ENCODE measurements at regions not wholly inside any gene's neighbourhood (a gene's known extent, or its start where the extent isn't known, plus 50 kb on each side); places are given as distances from the start of the nearest gene placed in this dataset.

DNA sequence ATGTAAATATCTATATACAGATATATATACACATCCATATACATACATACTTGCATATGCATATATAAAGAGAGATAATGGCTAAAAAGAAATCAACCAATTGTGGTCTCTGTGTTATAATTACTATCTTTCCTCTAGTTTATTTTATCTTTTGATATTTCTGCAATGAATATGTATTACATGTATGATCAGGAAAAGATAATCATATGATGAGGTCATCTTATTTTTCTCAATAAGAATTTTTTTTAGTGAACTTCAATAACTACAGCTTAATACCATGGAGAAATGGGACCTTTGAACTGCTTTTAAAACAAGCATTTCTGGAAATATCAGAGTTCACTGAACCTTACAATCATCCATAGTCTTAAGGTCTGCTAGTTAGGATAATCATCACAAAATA, 158.0 kb downstream of the HNRNPD start:
- Histone ChIP-seq H3K4me3 (ENCODE audit: low read length) (no peak overlapping the region), H3K27me3 (ENCODE audit: control insufficient read depth, insufficient read depth, low read length) (no peaks in the 10 kb centered on the region), H3K4me2 (ENCODE audit: low read length) (no peak overlapping the region)

DNA sequence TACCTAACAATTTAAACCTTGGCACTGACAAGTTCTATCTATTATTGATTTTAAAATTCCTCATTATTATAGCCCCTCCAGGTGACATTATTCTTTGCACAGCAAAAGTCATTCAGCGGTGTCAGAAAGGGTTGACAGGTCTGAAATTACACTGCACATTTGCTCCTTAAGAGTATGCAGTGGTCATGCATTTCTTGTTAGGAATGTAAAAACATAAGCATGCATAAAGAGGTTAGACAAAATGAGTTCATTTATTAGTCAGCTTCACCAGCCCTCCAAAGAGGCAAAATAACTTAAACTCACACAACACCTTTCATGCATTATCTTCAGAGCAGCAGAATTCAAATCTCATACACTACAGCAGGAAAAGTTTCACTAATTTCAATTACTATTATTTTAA, 158.8 kb downstream of the HNRNPD start:
- Histone ChIP-seq H3K9me3 (replicated peaks; ENCODE audit: low read length) (no peaks in the 10 kb centered on the region), H3K4me3 (ENCODE audit: low read length) (no peak overlapping the region), H3K36me3 (ENCODE audit: insufficient read depth, low read length) (no peaks in the 10 kb centered on the region), H3K9ac (ENCODE audit: low read depth, low read length) (no peak overlapping the region), H3K27me3 (ENCODE audit: control insufficient read depth, insufficient read depth, low read length) (no peaks in the 10 kb centered on the region), H3K4me2 (ENCODE audit: low read length) (no peak overlapping the region), H3K4me1 (ENCODE audit: control insufficient read depth, insufficient read depth, low read length) (no peaks in the 10 kb centered on the region)

More for the DNA sequence above, 158.0 kb downstream of the HNRNPD start:
- Histone ChIP-seq H3K4me1 (ENCODE audit: control insufficient read depth, insufficient read depth, low read length) (no peaks in the 10 kb centered on the region), H3K9ac (ENCODE audit: low read depth, low read length) (no peak overlapping the region), H3K9me3 (replicated peaks; ENCODE audit: low read length) (no peaks in the 10 kb centered on the region), H3K36me3 (ENCODE audit: insufficient read depth, low read length) (no peaks in the 10 kb centered on the region)

DNA sequence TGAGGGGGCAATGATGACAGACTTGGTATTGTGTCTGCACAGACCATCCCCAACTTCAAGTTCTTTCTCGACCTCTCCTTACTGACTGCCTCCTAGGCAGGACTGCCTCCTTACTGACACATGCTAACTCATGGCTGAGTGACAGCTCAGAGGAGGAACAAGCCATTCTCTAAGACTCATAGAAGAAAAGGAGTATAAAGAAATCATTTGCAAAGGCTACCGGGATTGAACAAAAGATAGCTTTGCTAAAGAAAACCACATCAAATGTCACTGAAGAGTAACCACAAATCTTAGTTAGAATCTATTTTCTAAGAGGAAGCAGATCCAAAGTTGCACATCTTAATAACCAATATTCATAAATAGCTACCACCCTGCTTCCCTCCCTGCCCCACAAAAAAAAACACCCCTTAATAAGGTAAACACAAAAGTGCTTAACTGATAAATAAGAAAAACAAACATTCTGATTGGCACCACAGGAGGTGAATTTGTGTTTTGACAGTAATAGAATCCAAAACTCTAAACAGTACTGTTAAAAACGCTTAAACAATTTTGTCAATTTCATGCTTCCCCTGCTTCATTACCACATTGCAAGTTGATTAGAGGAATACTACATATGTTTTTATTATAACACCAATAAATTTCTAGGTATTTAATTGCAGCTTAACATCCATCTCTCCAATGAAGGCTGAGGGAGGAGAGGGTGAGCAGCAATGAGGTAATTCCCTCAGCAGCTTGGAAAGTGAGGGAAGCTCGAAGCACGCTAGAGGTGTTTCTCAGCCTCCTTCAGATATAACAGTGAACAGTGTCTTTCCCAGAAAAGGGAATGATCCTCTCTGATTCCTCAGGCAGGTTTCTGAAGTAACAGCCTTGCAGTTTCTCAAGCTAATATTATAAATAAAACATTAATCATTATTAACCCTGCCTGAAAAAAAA, 160.0 kb downstream of the HNRNPD start:
- Histone ChIP-seq H3K4me1 (ENCODE audit: control insufficient read depth, insufficient read depth, low read length) (no peaks in the 10 kb centered on the region), H3K36me3 (ENCODE audit: insufficient read depth, low read length) (no peaks in the 10 kb centered on the region), H3K9ac (ENCODE audit: low read depth, low read length) (no peak overlapping the region), H3K9me3 (replicated peaks; ENCODE audit: low read length) (no peaks in the 10 kb centered on the region), H3K27me3 (ENCODE audit: control insufficient read depth, insufficient read depth, low read length) (no peaks in the 10 kb centered on the region), H3K4me3 (ENCODE audit: low read length) (no peak overlapping the region), H3K4me2 (ENCODE audit: low read length) (no peak overlapping the region)

DNA sequence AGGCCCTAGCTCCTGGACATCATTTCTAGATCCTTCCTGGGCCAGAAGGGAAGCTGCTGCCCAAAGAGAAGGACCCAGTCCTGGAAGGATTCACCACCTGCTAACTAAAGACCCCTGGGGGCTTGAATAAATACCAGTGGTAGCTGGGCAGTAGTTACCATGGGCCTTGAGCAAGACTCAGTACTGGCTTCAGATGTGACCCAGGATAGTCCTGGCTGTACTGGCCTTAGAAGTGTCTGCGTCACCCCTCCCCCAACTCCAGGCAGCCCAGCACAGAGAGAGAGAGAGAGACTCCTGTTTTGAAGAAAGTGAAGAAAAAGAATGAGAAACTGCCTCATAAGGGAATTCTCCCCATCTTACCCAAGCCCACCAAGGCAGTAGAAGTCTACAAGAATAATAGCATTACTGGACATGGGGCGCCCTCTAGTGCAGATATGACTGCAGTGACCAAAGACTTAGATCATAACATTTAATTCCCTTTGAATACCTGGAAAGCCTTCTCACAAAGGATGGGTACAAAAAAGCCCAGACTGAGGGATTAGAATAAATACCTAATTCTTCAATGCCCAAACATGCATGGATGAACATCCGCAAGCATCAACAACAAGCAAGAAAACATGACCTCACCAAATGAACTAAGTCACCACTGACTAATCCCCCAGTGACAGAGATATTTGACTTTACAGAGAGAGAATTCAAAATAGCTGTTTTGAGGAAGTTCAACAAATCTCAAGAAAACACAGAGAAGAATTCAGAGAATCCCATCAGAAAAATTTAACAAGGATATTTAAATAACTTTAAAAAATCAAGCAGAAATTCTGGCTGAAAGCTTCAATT, 171.8 kb downstream of the HNRNPD start:
- no peaks in the 10 kb centered on the region for H3K36me3 ChIP-seq (ENCODE audit: insufficient read depth, low read length)

DNA sequence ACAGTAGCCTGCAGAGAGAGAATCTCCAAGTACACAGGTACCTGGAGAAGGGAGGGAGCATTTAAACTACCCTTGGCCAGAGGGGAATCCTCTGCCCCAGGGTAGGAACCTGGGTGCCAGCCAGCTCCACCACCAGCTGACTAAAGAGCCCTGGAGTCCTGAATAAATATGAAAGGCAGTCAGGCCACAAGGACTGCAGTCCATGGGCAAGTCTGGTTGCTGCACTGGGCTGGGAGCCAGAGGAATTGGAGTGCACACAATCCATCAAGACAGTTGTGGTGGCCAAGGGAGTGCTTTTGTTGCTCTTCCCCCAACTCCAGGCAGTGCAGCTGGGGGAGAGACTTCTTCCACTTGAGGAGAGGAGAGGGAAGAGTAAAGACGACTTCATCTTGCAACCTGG, 172.5 kb downstream of the HNRNPD start:
- Histone ChIP-seq H3K4me1 (ENCODE audit: control insufficient read depth, insufficient read depth, low read length) (no peaks in the 10 kb centered on the region), H3K27me3 (ENCODE audit: control insufficient read depth, insufficient read depth, low read length) (no peaks in the 10 kb centered on the region), H3K9ac (ENCODE audit: low read depth, low read length) (no peak overlapping the region), H3K36me3 (ENCODE audit: insufficient read depth, low read length) (no peaks in the 10 kb centered on the region), H3K9me3 (replicated peaks; ENCODE audit: low read length) (no peaks in the 10 kb centered on the region), H3K4me2 (ENCODE audit: low read length) (no peak overlapping the region), H3K4me3 (ENCODE audit: low read length) (no peak overlapping the region)

More for the DNA sequence above, 171.8 kb downstream of the HNRNPD start:
- Histone ChIP-seq H3K4me2 (ENCODE audit: low read length) (no peak overlapping the region), H3K27me3 (ENCODE audit: control insufficient read depth, insufficient read depth, low read length) (no peaks in the 10 kb centered on the region), H3K9me3 (replicated peaks; ENCODE audit: low read length) (no peaks in the 10 kb centered on the region), H3K4me3 (ENCODE audit: low read length) (no peak overlapping the region), H3K4me1 (ENCODE audit: control insufficient read depth, insufficient read depth, low read length) (no peaks in the 10 kb centered on the region), H3K9ac (ENCODE audit: low read depth, low read length) (no peak overlapping the region)

DNA sequence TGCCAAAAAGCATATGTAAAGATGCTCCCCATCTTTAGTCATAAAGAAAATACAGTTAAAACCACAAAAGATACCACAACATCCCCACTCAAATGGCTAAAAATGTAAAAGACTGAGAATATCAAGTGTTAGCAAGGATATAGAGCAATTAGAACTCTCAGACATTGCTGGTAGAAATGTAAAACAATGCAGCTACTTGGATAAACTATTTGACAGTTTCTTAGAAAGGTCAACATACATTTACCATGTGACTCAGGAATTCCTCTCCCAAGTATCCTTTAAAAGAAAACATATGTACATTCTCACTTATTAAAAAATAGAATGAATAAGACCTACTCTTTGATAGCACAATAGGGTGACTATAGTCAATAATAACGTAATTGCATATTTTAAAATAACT, 173.7 kb downstream of the HNRNPD start:
- H3K36me3 ChIP-seq (ENCODE audit: insufficient read depth, low read length), result no peaks in the 10 kb centered on the region
- no peak overlapping the region for H3K4me2 ChIP-seq (ENCODE audit: low read length)
- H3K4me1 ChIP-seq (ENCODE audit: control insufficient read depth, insufficient read depth, low read length), result no peaks in the 10 kb centered on the region
- H3K9ac ChIP-seq (ENCODE audit: low read depth, low read length), result no peak overlapping the region
- no peaks in the 10 kb centered on the region for H3K27me3 ChIP-seq (ENCODE audit: control insufficient read depth, insufficient read depth, low read length)
- H3K9me3 ChIP-seq (replicated peaks; ENCODE audit: low read length), result no peaks in the 10 kb centered on the region
- no peak overlapping the region for H3K4me3 ChIP-seq (ENCODE audit: low read length)

DNA sequence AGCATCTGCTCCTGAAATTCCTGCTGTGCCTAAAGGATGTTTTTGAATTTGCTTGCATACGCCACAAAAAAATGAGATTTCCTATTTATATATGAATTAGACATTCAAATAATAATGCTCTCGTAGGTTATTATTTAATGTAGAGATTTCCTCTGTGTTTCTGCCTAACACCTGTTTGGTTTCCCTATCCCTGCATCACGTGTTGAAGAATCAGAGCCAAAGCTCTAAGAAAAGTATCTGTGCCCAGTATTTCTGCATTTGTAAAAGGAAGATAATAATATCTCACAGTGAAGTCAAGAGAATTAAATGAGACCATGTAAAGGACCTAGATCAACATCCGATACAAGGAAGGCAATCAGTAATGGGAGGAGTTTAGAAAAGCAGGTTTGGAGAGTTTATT, 179.5 kb downstream of the HNRNPD start:
- Histone ChIP-seq H3K9ac (ENCODE audit: low read depth, low read length) (no peak overlapping the region), H3K4me1 (ENCODE audit: control insufficient read depth, insufficient read depth, low read length) (no peaks in the 10 kb centered on the region), H3K4me3 (ENCODE audit: low read length) (no peak overlapping the region), H3K4me2 (ENCODE audit: low read length) (no peak overlapping the region), H3K36me3 (ENCODE audit: insufficient read depth, low read length) (no peaks in the 10 kb centered on the region), H3K27me3 (ENCODE audit: control insufficient read depth, insufficient read depth, low read length) (no peaks in the 10 kb centered on the region), H3K9me3 (replicated peaks; ENCODE audit: low read length) (no peaks in the 10 kb centered on the region)

DNA sequence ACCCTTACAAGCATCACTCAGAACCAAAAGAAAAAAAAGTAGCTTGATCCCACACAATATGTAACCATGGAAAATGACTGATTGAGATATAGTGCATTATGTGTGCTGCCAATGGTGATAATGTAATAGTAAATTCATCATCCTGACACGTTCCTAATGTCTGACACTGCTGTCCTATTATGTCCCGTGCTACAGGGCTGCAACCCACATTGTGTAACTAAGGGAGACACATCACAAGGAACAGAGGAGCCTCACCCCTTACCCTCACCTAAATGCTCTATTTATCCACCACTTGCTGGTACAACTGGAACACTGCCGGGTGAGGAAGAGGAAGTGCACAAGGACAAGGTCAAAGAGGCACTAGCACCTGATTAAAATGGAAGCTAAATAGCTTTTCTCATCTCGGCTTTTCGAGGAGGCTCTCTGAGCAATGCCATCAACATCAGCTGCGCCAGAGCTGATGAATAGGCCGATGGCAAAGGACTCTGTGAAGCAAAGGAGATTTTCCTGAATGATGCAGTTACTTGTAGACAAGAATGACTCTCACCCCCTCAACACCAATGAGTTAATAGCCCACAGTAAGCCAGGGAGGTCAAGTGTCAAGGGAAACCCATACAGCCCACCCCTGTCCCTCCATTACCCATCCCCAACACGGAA, 181.6 kb downstream of the HNRNPD start:
- no peak overlapping the region for H3K4me2 ChIP-seq (ENCODE audit: low read length)
- H3K27me3 ChIP-seq (ENCODE audit: control insufficient read depth, insufficient read depth, low read length), result no peaks in the 10 kb centered on the region
- H3K4me3 ChIP-seq (ENCODE audit: low read length), result no peak overlapping the region
- H3K4me1 ChIP-seq (ENCODE audit: control insufficient read depth, insufficient read depth, low read length), result no peaks in the 10 kb centered on the region
- H3K9ac ChIP-seq (ENCODE audit: low read depth, low read length), result no peak overlapping the region
- H3K36me3 ChIP-seq (ENCODE audit: insufficient read depth, low read length), result no peaks in the 10 kb centered on the region
- no peaks in the 10 kb centered on the region for H3K9me3 ChIP-seq (replicated peaks; ENCODE audit: low read length)

DNA sequence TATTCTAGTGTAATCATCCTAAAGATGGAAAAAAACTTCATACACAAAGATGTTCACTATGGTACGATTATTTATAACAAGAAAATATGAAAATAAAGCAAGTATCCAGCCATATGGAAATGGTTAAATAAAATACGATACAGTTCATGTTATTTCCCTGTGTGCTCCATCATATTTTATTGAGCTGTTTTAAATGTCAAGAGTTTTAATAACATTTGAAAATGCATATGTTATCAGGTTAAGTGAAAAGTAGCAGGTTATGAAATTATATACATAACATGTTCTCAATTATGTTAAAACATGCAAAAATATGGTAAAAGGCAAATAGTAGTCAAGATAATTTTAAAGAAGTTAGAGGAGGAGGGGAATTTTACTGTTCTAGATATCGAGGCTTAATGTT, 192.0 kb downstream of the HNRNPD start:
- no peak overlapping the region for H3K9ac ChIP-seq (ENCODE audit: low read depth, low read length)
- H3K27me3 ChIP-seq (ENCODE audit: control insufficient read depth, insufficient read depth, low read length), result no peaks in the 10 kb centered on the region
- no peaks in the 10 kb centered on the region for H3K9me3 ChIP-seq (replicated peaks; ENCODE audit: low read length)
- no peaks in the 10 kb centered on the region for H3K36me3 ChIP-seq (ENCODE audit: insufficient read depth, low read length)
- H3K4me2 ChIP-seq (ENCODE audit: low read length), result no peak overlapping the region
- no peaks in the 10 kb centered on the region for H3K4me1 ChIP-seq (ENCODE audit: control insufficient read depth, insufficient read depth, low read length)
- H3K4me3 ChIP-seq (ENCODE audit: low read length), result no peak overlapping the region

DNA sequence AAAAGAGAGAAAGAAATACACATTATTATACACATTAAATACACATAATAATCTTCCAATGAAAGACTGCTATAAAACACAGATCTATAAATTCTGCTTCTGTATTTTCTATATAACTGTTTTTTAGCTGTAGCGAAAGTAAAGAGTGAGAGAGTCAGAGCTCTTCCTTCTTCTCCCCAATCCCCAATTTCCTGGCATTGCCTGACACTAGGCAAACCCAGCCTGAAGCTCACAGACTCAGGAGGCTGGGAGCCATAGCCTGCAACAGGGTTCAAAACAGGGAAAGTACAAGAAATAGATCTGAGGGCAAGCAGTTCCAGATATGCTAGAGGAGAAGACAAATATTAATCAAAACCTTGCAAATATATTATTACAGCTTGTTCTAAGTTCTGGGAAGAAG, 201.6 kb downstream of the HNRNPD start:
- H3K4me3 ChIP-seq (ENCODE audit: low read length), result no peak overlapping the region
- H3K9me3 ChIP-seq (replicated peaks; ENCODE audit: low read length), result no peaks in the 10 kb centered on the region
- H3K9ac ChIP-seq (ENCODE audit: low read depth, low read length), result no peak overlapping the region
- no peaks in the 10 kb centered on the region for H3K36me3 ChIP-seq (ENCODE audit: insufficient read depth, low read length)
- no peak overlapping the region for H3K4me2 ChIP-seq (ENCODE audit: low read length)
- H3K4me1 ChIP-seq (ENCODE audit: control insufficient read depth, insufficient read depth, low read length), result no peaks in the 10 kb centered on the region
- H3K27me3 ChIP-seq (ENCODE audit: control insufficient read depth, insufficient read depth, low read length), result no peaks in the 10 kb centered on the region

DNA sequence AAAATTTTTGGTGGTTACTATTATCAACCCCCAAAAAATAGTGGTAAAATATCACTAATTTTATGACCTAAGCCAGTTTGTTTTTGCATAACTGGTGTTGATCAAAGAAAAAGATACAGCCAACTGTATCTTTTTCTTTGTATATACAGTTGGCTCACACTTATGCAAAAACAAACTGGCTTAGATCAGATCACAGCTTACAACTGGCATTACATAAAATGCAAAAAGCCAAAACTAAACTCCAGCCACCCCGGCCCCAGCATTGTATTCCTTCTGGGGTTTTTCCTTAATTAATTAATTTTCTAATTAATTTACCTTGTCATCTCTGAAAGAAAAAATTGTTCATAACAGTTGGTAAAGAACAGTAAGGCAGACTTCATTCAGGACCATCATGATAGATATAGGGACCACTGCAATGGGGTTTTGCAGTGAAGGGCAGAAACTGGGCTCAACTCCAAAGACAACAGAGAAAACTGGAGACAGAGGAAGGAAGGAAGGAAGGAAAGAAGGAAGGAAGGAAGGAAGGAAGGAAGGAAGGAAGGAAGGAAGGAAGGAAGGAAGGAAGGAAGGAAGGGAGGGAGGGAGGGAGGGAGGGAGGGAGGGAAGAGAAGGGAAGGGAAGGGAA, 202.1 kb downstream of the HNRNPD start:
- no peak overlapping the region for H3K4me3 ChIP-seq (ENCODE audit: low read length)
- H3K36me3 ChIP-seq (ENCODE audit: insufficient read depth, low read length), result no peaks in the 10 kb centered on the region
- H3K9ac ChIP-seq (ENCODE audit: low read depth, low read length), result no peak overlapping the region
- no peaks in the 10 kb centered on the region for H3K27me3 ChIP-seq (ENCODE audit: control insufficient read depth, insufficient read depth, low read length)
- no peaks in the 10 kb centered on the region for H3K9me3 ChIP-seq (replicated peaks; ENCODE audit: low read length)
- H3K4me1 ChIP-seq (ENCODE audit: control insufficient read depth, insufficient read depth, low read length), result no peaks in the 10 kb centered on the region
- H3K4me2 ChIP-seq (ENCODE audit: low read length), result no peak overlapping the region

All from skeletal muscle satellite cell (primary cell).